ENCODE measurements at regions not wholly inside any gene's neighbourhood (a gene's known extent, or its start where the extent isn't known, plus 50 kb on each side); places are given as distances from the start of the nearest gene placed in this dataset.
"Not testable (repeated sequence)": the region's sequence is repeated elsewhere in the genome, so short reads cannot be mapped to it uniquely, and the experiment has no call there.

GRCh38 chr10:63675171-63675570 lies 154.0 kb downstream of the REEP3 start:
- DNase-seq (ENCODE audit: low read depth), result no peak

- no peak for DNase-seq (ENCODE audit: low read depth)
Measured at GRCh38 chr10:63677001-63677400, 155.8 kb downstream of the REEP3 start.

- DNase-seq (ENCODE audit: low read depth), result not testable (repeated sequence)
Measured at GRCh38 chr10:63680545-63680944, 159.3 kb downstream of the REEP3 start.

- no peak for DNase-seq (ENCODE audit: low read depth)
Measured at GRCh38 chr10:63681993-63682697, 160.9 kb downstream of the REEP3 start.

GRCh38 chr10:63682698-63683052 lies 161.5 kb downstream of the REEP3 start:
- DNase-seq (ENCODE audit: low read depth), result not testable (repeated sequence)

- no peak for DNase-seq (ENCODE audit: low read depth)
Measured at GRCh38 chr10:63683223-63683622, 162.0 kb downstream of the REEP3 start.

- no peak for DNase-seq (ENCODE audit: low read depth)
Measured at GRCh38 chr10:63683686-63684085, 162.5 kb downstream of the REEP3 start.

GRCh38 chr10:63684257-63684936 lies 163.2 kb downstream of the REEP3 start:
- DNase-seq (ENCODE audit: low read depth), result no peak

- DNase-seq (ENCODE audit: low read depth), result no peak
Measured at GRCh38 chr10:63689768-63690167, 168.6 kb downstream of the REEP3 start.

GRCh38 chr10:63692220-63692896 lies 171.2 kb downstream of the REEP3 start:
- no peak for DNase-seq (ENCODE audit: low read depth)

GRCh38 chr10:63693021-63693420 lies 171.8 kb downstream of the REEP3 start:
- DNase-seq (ENCODE audit: low read depth), result not testable (repeated sequence)

- no peak for DNase-seq (ENCODE audit: low read depth)
Measured at GRCh38 chr10:63696205-63696604, 175.0 kb downstream of the REEP3 start.

GRCh38 chr10:63697956-63698786 lies 177.0 kb downstream of the REEP3 start:
- no peak for DNase-seq (ENCODE audit: low read depth)

- DNase-seq (ENCODE audit: low read depth), result no peak
Measured at GRCh38 chr10:63698787-63699150, 177.6 kb downstream of the REEP3 start.

GRCh38 chr10:63699785-63700613 lies 178.8 kb downstream of the REEP3 start:
- no peak for DNase-seq (ENCODE audit: low read depth)

GRCh38 chr10:63700631-63701156 lies 179.5 kb downstream of the REEP3 start:
- no peak for DNase-seq (ENCODE audit: low read depth)

GRCh38 chr10:63702092-63702491 lies 180.9 kb downstream of the REEP3 start:
- no peak for DNase-seq (ENCODE audit: low read depth)

- no peak for DNase-seq (ENCODE audit: low read depth)
Measured at GRCh38 chr10:63703113-63703670, 182.0 kb downstream of the REEP3 start.

GRCh38 chr10:63703740-63704345 lies 182.6 kb downstream of the REEP3 start:
- no peak for DNase-seq (ENCODE audit: low read depth)

- DNase-seq (ENCODE audit: low read depth), result no peak
Measured at GRCh38 chr10:63707254-63707910, 186.2 kb downstream of the REEP3 start.
